AML-193 (cell line): ENCODE measurements at regions not wholly inside any gene's neighbourhood (a gene's known extent, or its start where the extent isn't known, plus 50 kb on each side); places are given as distances from the start of the nearest gene placed in this dataset.

Experiments
- DNase-seq, 2 experiments: peaks; one replicate each; lab custom pipeline; 2025; lab: John Stamatoyannopoulos, UW

- no peak for DNase-seq
Measured at GRCh38 chr18:22074282-22075070, 94.9 kb upstream of the GATA6 start.

GRCh38 chr18:22080035-22080434 is 89.4 kb upstream of the GATA6 start:
- DNase-seq, result no peak

GRCh38 chr18:22082408-22082807 is 87.0 kb upstream of the GATA6 start:
- DNase-seq, result no peak

GRCh38 chr18:22084547-22084946 is 84.8 kb upstream of the GATA6 start:
- DNase-seq, result no peak

GRCh38 chr18:22086973-22087372 is 82.4 kb upstream of the GATA6 start:
- DNase-seq, result no peak

- no peak for DNase-seq
Measured at GRCh38 chr18:22088029-22088428, 81.4 kb upstream of the GATA6 start.

- no peak for DNase-seq
Measured at GRCh38 chr18:22088996-22089640, 80.3 kb upstream of the GATA6 start.

- DNase-seq, result no peak
Measured at GRCh38 chr18:22091341-22091740, 78.0 kb upstream of the GATA6 start.

- no peak for DNase-seq
Measured at GRCh38 chr18:22093731-22094357, 75.5 kb upstream of the GATA6 start.

- no peak for DNase-seq
Measured at GRCh38 chr18:22094358-22094734, 75.0 kb upstream of the GATA6 start.

GRCh38 chr18:22098563-22098989 is 70.8 kb upstream of the GATA6 start:
- DNase-seq, result no peak

- DNase-seq, result no peak
Measured at GRCh38 chr18:22099925-22100324, 69.5 kb upstream of the GATA6 start.

GRCh38 chr18:22101731-22102130 is 67.7 kb upstream of the GATA6 start:
- DNase-seq, result no peak

GRCh38 chr18:22102953-22103646 is 66.3 kb upstream of the GATA6 start:
- no peak for DNase-seq

- no peak for DNase-seq
Measured at GRCh38 chr18:22103647-22104031, 65.8 kb upstream of the GATA6 start.

- no peak for DNase-seq
Measured at GRCh38 chr18:22106536-22107292, 62.7 kb upstream of the GATA6 start.

- no peak for DNase-seq
Measured at GRCh38 chr18:22108674-22109073, 60.7 kb upstream of the GATA6 start.

- no peak for DNase-seq
Measured at GRCh38 chr18:22109535-22109934, 59.9 kb upstream of the GATA6 start.

GRCh38 chr18:22110461-22110924 is 58.9 kb upstream of the GATA6 start:
- no peak for DNase-seq

- DNase-seq, result no peak
Measured at GRCh38 chr18:22112215-22112614, 57.2 kb upstream of the GATA6 start.

- DNase-seq, result no peak
Measured at GRCh38 chr18:22113144-22113844, 56.1 kb upstream of the GATA6 start.
